ENCODE measurements at regions not wholly inside any gene's neighbourhood (a gene's known extent, or its start where the extent isn't known, plus 50 kb on each side); places are given as distances from the start of the nearest gene placed in this dataset.

GRCh38 chr1:199356561-199356960, 670.9 kb upstream of the NR5A2 start:
- H3K4me1 ChIP-seq (ENCODE audit: control insufficient read depth, insufficient read depth, low read length) = no peaks in the 10 kb centered on the region
- POLR2A ChIA-PET = no interaction called here
- no peaks in the 10 kb centered on the region for H3K36me3 ChIP-seq (ENCODE audit: control insufficient read depth, insufficient read depth, low read length)
- intact Hi-C loops (cut with micrococcal nuclease; ENCODE audit: unreplicated experiment) = no loop called here
- H3K27ac ChIP-seq (ENCODE audit: low read length) = no peak overlapping the region
- DNase-seq (ENCODE audit: low read depth, low spot score) (no peak), ATAC-seq (no peak)
- peaks cover 3% of the 10 kb centered on the region; the same call in 1 of the 2 replicates for H3K9me3 ChIP-seq (ENCODE audit: control insufficient read depth, insufficient read depth, low read depth, low read length)
- H3K4me3 ChIP-seq (ENCODE audit: low read depth in 2 of 2, low read length in 2 of 2) = no peak overlapping the region
- H3K27me3 ChIP-seq (ENCODE audit: control insufficient read depth, insufficient read depth, low read length) = no peaks in the 10 kb centered on the region
- TF ChIP-seq TCF7L2 (IDR thresholded peaks at IDR 0.05; ENCODE audit: low read depth, low read length) (no peak), REST (IDR thresholded peaks at IDR 0.05; ENCODE audit: insufficient read depth in 1 of 2, low read depth in 2 of 2, low read length in 1 of 2) (no peak), POLR2AphosphoS5 (IDR thresholded peaks at IDR 0.05; ENCODE audit: low read depth, low read length) (no peak), CTCF (IDR thresholded peaks at IDR 0.05) (no peak), SIN3A (IDR thresholded peaks at IDR 0.05; ENCODE audit: borderline replicate concordance, insufficient read depth, low read depth, low read length) (no peak)
- CTCF ChIA-PET = no interaction called here
- BruUV-seq (replicated peaks) = no TSS peak
- in situ Hi-C loops (cut with HindIII; ENCODE audit: low pct_unique_long_range_greater_than_20kb, low sequenced_read_pairs) = no loop called here

GRCh38 chr1:199357599-199357998, 669.9 kb upstream of the NR5A2 start:
- no peak for TF ChIP-seq CTCF (IDR thresholded peaks at IDR 0.05)
- TF ChIP-seq REST (IDR thresholded peaks at IDR 0.05; ENCODE audit: insufficient read depth in 1 of 2, low read depth in 2 of 2, low read length in 1 of 2) = no peak
- TF ChIP-seq TCF7L2 (IDR thresholded peaks at IDR 0.05; ENCODE audit: low read depth, low read length) = no peak
- ChIA-PET CTCF (no interaction called here), POLR2A (no interaction called here)
- H3K4me3 ChIP-seq (ENCODE audit: low read depth in 2 of 2, low read length in 2 of 2) = no peak overlapping the region
- in situ Hi-C loops (cut with HindIII; ENCODE audit: low pct_unique_long_range_greater_than_20kb, low sequenced_read_pairs) = no loop called here
- H3K4me1 ChIP-seq (ENCODE audit: control insufficient read depth, insufficient read depth, low read length) = no peaks in the 10 kb centered on the region
- no peaks in the 10 kb centered on the region for H3K36me3 ChIP-seq (ENCODE audit: control insufficient read depth, insufficient read depth, low read length)
- peaks cover 3% of the 10 kb centered on the region; the same call in 1 of the 2 replicates for H3K9me3 ChIP-seq (ENCODE audit: control insufficient read depth, insufficient read depth, low read depth, low read length)
- no peak for DNase-seq (ENCODE audit: low read depth, low spot score)
- H3K27me3 ChIP-seq (ENCODE audit: control insufficient read depth, insufficient read depth, low read length) = no peaks in the 10 kb centered on the region
- intact Hi-C loops (cut with micrococcal nuclease; ENCODE audit: unreplicated experiment) = no loop called here
- no peak for ATAC-seq
- no TSS peak for BruUV-seq (replicated peaks)
- no peak overlapping the region for H3K27ac ChIP-seq (ENCODE audit: low read length)
